ENCODE measurements at regions not wholly inside any gene's neighbourhood (a gene's known extent, or its start where the extent isn't known, plus 50 kb on each side); places are given as distances from the start of the nearest gene placed in this dataset.
"Not testable (repeated sequence)": the region's sequence is repeated elsewhere in the genome, so short reads cannot be mapped to it uniquely, and the experiment has no call there.

DNA sequence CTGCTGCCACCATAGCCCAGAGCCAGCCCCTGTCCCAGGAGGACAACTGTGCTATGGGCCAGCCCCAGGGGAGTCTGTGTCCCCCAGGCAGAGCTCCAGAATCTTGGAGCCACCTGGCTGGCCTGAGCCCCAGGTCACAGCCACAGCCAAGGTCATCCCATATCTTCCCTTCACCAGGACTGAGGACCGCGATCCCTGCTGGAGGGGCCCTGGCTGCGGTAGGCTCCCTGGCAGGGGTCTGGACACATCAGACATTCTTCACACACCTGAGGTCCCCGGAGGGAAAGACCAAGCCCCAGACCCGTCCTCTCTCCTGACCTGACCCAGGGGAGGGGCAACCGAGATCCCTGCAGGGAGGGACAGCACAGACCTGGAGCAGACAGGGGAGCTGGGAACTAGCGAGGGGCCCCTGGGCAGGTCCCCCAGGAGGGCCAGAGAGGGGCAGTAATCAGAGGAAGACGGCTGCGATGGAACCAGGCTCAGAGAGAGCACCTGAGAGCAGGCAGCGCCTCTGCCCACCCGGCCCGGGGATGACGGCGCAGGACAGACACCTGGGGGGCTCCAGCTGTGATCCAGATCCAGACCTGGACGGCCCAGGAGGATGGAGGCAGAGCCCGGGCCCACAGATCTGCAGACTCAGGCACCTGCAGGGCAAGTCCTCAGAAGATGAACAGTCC, 103.2 kb upstream of the EIF5 start:
- H3K4me3 ChIP-seq (ENCODE audit: low read depth in 1 of 2, low read length in 2 of 2) = no peak overlapping the region
- no peak overlapping the region for H3K27ac ChIP-seq (ENCODE audit: low read depth, low read length)
- no peaks in the 10 kb centered on the region for H3K9me3 ChIP-seq (ENCODE audit: control insufficient read depth in 1 of 2, low read length in 2 of 2)
- H3K27me3 ChIP-seq (ENCODE audit: control insufficient read depth in 1 of 2, insufficient read depth in 2 of 2, low read length in 2 of 2) = no peaks in the 10 kb centered on the region
- no peak overlapping the region for H3K9ac ChIP-seq (ENCODE audit: low read depth in 1 of 2, low read length in 2 of 2)
- peaks cover 9 to 17% of the 10 kb centered on the region in 2 donors for H3K4me1 ChIP-seq (ENCODE audit: control insufficient read depth in 1 of 2, insufficient read depth in 2 of 2, low read length in 2 of 2)
- no peaks in the 10 kb centered on the region for H3K36me3 ChIP-seq (ENCODE audit: control insufficient read depth in 1 of 2, insufficient read depth in 2 of 2, low read length in 2 of 2)

DNA sequence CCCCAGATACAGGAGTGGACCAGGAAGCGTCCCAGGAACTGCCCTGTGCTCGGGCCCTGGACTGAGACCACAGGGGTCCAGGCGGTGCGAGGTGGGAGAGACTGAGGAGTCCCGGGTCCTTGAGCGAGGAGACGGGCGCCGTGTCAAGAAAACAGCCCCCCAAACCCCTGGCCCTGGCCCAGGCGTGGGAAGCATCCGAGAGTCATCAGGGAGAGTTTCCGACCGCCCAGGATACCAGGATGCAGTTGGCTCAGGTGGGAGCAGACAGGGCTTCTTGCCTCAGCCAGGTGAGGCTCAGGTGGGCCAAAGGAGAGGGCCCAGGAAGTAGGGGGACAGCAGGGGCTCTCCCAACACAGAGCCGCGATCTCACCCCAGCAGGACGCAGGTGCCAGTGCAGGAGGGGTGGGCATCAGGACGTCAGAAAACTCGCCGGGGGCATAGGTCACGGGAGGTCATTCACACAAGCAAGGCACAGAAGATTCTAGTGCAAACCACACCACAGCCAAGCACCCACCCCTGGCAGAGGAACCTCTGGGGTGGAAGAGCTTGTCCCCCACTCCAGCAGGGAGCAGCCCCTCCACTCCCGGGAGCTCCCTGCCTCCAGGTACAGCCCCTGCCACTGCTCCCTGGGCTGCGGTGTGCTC, 102.5 kb upstream of the EIF5 start:
- no peaks in the 10 kb centered on the region for H3K27me3 ChIP-seq (ENCODE audit: control insufficient read depth in 1 of 2, insufficient read depth in 2 of 2, low read length in 2 of 2)
- no peaks in the 10 kb centered on the region for H3K36me3 ChIP-seq (ENCODE audit: control insufficient read depth in 1 of 2, insufficient read depth in 2 of 2, low read length in 2 of 2)
- H3K9me3 ChIP-seq (ENCODE audit: control insufficient read depth in 1 of 2, low read length in 2 of 2) = no peaks in the 10 kb centered on the region
- H3K4me1 ChIP-seq (ENCODE audit: control insufficient read depth in 1 of 2, insufficient read depth in 2 of 2, low read length in 2 of 2) = peaks cover 9 to 17% of the 10 kb centered on the region in 2 donors
- H3K4me3 ChIP-seq (ENCODE audit: low read depth in 1 of 2, low read length in 2 of 2) = no peak overlapping the region
- H3K9ac ChIP-seq (ENCODE audit: low read depth in 1 of 2, low read length in 2 of 2) = no peak overlapping the region
- no peak overlapping the region for H3K27ac ChIP-seq (ENCODE audit: low read depth, low read length)

DNA sequence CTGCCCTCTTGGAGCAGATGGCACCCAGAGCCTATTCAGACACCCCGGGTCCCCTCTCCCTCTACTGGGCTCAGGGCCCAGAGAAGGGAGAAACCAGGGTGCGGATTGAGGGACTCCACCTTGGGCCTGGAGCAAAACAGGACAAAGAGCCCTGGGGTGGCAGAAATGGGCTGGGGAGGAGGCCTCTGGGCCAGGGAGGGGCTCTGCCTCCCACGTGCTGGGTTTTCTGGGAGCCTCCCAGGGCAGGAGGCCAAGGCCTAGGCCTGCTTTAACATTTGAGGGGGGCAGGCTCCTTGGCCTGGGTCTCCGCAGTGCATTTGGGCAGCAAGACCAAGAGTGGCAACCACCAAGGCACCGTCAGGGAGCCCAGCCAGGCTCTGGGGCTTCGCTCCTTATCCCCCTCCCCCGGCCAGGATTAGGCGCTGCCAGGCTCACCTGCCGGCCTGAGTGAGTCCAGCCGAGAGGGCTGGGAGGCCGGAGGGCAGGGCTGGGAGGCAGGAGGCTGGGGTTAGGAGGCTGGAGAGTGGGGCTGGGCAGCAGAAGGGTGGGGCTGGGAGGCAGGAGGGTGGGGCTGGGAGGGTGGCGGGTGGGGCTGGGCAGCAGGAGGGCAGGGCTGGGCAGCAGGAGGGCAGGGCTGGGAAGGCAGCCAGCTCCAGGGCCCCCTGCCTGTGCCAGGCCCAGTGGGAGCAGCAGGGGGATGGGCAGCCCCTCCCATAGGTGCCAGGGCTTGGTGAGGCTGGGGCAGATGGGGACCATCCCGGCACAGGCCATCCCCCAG, 101.8 kb upstream of the EIF5 start:
- Histone ChIP-seq H3K9me3 (ENCODE audit: control insufficient read depth in 1 of 2, low read length in 2 of 2) (no peaks in the 10 kb centered on the region), H3K9ac (ENCODE audit: low read depth in 1 of 2, low read length in 2 of 2) (no peak overlapping the region), H3K27ac (ENCODE audit: low read depth, low read length) (no peak overlapping the region), H3K4me1 (ENCODE audit: control insufficient read depth in 1 of 2, insufficient read depth in 2 of 2, low read length in 2 of 2) (peaks cover 9 to 17% of the 10 kb centered on the region in 2 donors), H3K4me3 (ENCODE audit: low read depth in 1 of 2, low read length in 2 of 2) (no peak overlapping the region), H3K36me3 (ENCODE audit: control insufficient read depth in 1 of 2, insufficient read depth in 2 of 2, low read length in 2 of 2) (no peaks in the 10 kb centered on the region), H3K27me3 (ENCODE audit: control insufficient read depth in 1 of 2, insufficient read depth in 2 of 2, low read length in 2 of 2) (no peaks in the 10 kb centered on the region)

DNA sequence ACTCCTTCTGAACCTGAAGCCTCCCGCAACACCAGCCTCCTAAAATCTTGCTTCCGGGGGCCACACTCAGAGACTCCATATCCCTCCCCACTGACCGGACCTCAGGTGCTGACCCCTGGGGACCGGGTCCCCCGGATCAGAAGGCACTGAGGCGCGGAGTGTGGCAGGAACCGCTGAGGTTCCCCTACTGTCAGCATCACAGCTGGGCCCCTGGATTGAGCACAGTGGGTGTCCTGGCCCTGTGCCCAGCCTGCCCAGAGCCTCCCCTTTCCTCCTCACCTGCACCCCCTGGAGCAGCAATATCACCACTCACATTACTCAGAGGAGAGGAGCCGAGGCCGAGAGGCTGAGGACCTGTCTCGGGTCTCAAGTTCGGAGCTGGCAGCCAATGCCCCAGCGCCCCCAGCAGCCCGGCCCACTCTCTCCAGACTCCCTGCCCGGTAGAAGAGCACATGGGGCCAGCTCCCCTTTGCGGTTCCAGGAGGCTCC, 101.2 kb upstream of the EIF5 start:
- H3K36me3 ChIP-seq (ENCODE audit: control insufficient read depth in 1 of 2, insufficient read depth in 2 of 2, low read length in 2 of 2) = no peaks in the 10 kb centered on the region
- peaks cover 9 to 17% of the 10 kb centered on the region in 2 donors for H3K4me1 ChIP-seq (ENCODE audit: control insufficient read depth in 1 of 2, insufficient read depth in 2 of 2, low read length in 2 of 2)
- H3K9me3 ChIP-seq (ENCODE audit: control insufficient read depth in 1 of 2, low read length in 2 of 2) = no peaks in the 10 kb centered on the region
- H3K4me3 ChIP-seq (ENCODE audit: low read depth in 1 of 2, low read length in 2 of 2) = no peak overlapping the region
- H3K9ac ChIP-seq (ENCODE audit: low read depth in 1 of 2, low read length in 2 of 2) = no peak overlapping the region
- H3K27me3 ChIP-seq (ENCODE audit: control insufficient read depth in 1 of 2, insufficient read depth in 2 of 2, low read length in 2 of 2) = no peaks in the 10 kb centered on the region
- H3K27ac ChIP-seq (ENCODE audit: low read depth, low read length) = no peak overlapping the region

DNA sequence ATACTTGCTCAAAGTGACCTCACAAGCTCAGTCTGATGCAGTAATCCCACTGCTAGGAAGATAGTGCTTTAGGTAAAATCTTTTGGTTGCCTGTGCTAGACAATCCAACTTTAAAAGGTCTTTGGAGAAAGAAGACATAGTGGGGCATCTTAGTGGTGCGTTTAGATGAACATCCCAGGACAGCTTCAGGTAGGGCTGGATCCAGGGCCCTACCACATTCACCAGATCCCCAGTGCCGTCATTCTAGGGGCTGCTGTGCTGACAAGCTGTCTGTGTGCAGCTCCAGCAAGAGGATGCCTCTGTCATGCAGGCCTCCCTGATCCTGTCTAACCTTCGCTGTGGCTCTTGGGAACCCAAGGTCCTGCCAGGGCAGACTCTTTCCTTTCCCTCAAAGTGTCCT, 100.7 kb upstream of the EIF5 start:
- Histone ChIP-seq H3K9ac (ENCODE audit: low read depth in 1 of 2, low read length in 2 of 2) (no peak overlapping the region), H3K4me1 (ENCODE audit: control insufficient read depth in 1 of 2, insufficient read depth in 2 of 2, low read length in 2 of 2) (peaks cover 9 to 17% of the 10 kb centered on the region in 2 donors), H3K4me3 (ENCODE audit: low read depth in 1 of 2, low read length in 2 of 2) (no peak overlapping the region), H3K27ac (ENCODE audit: low read depth, low read length) (no peak overlapping the region), H3K9me3 (ENCODE audit: control insufficient read depth in 1 of 2, low read length in 2 of 2) (peaks cover 1 to 2% of the 10 kb centered on the region in 2 donors), H3K27me3 (ENCODE audit: control insufficient read depth in 1 of 2, insufficient read depth in 2 of 2, low read length in 2 of 2) (no peaks in the 10 kb centered on the region), H3K36me3 (ENCODE audit: control insufficient read depth in 1 of 2, insufficient read depth in 2 of 2, low read length in 2 of 2) (no peaks in the 10 kb centered on the region)

DNA sequence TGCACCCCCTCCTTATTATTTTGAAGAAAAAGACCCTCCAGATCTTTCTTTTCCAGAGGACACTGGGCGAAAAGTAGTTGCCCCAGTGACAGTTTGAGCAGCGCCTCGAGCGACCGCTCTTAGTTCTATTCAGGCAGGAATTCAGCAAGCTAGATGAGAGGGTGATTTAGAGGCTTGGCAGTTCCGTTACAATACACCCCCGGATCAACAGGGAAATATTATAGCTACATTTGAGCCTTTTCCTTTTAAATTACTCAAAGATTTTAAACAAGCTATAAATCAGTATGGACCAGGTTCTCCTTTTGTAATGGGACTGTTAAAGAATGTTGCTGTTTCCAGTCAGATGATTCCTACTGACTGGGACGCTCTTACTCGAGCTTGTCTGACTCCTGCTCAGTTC, 99.2 kb upstream of the EIF5 start:
- not testable (repeated sequence) for H3K36me3 ChIP-seq (ENCODE audit: control insufficient read depth in 1 of 2, insufficient read depth in 2 of 2, low read length in 2 of 2)

DNA sequence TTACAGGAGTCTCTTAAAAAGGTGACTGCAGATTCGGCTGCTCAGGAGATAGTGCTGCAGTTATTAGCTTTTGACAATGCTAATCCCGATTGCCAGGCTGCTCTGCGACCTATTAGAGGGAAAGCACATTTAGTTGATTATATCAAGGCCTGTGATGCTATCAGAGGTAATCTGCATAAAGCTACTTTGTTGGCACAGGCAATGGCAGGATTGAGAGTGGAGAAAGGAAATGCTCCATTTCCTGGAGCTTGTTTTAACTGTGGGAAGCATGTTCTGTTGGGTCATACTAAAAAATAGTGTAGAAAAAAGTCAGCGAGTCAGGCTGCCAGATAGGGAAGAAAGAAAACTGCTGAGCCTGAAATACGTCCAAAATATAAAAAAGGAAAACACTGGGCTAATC, 98.5 kb upstream of the EIF5 start:
- H3K9ac ChIP-seq (ENCODE audit: low read depth in 1 of 2, low read length in 2 of 2); H3K4me3 ChIP-seq (ENCODE audit: low read depth in 1 of 2, low read length in 2 of 2); H3K27ac ChIP-seq (ENCODE audit: low read depth, low read length); H3K36me3 ChIP-seq (ENCODE audit: control insufficient read depth in 1 of 2, insufficient read depth in 2 of 2, low read length in 2 of 2); H3K27me3 ChIP-seq (ENCODE audit: control insufficient read depth in 1 of 2, insufficient read depth in 2 of 2, low read length in 2 of 2): not testable (repeated sequence)
- H3K4me1 ChIP-seq (ENCODE audit: control insufficient read depth in 1 of 2, insufficient read depth in 2 of 2, low read length in 2 of 2) = peaks cover 9 to 13% of the 10 kb centered on the region in 2 donors
- H3K9me3 ChIP-seq (ENCODE audit: control insufficient read depth in 1 of 2, low read length in 2 of 2) = peaks cover 11 to 14% of the 10 kb centered on the region in 2 donors

More for the DNA sequence above, 99.2 kb upstream of the EIF5 start:
- not testable (repeated sequence) for H3K27me3 ChIP-seq (ENCODE audit: control insufficient read depth in 1 of 2, insufficient read depth in 2 of 2, low read length in 2 of 2); H3K9ac ChIP-seq (ENCODE audit: low read depth in 1 of 2, low read length in 2 of 2); H3K4me3 ChIP-seq (ENCODE audit: low read depth in 1 of 2, low read length in 2 of 2); H3K27ac ChIP-seq (ENCODE audit: low read depth, low read length)
- peaks cover 9 to 13% of the 10 kb centered on the region in 2 donors for H3K4me1 ChIP-seq (ENCODE audit: control insufficient read depth in 1 of 2, insufficient read depth in 2 of 2, low read length in 2 of 2)
- H3K9me3 ChIP-seq (ENCODE audit: control insufficient read depth in 1 of 2, low read length in 2 of 2) = peaks cover 11 to 14% of the 10 kb centered on the region in 2 donors

DNA sequence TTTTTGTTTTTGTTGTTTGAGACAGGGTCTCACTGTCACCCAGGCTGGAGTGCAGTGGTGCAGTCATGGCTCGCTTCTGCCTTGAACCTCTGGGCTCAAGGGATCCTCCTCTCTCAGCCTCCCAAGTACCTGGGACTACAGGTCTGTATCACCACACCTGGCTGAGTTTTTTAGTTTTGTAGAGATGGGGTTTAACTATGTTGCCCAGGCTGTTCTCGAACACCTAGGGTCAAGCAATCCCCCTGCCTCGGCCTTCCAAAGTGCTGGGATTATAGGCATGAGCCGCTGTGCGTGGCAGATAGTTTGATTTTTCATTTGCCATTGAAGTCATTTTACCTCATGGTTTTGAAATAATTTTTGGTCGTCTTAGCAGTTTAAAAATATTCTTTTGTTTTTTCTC, 94.3 kb upstream of the EIF5 start:
- Histone ChIP-seq H3K9ac (ENCODE audit: low read depth in 1 of 2, low read length in 2 of 2) (no peak overlapping the region), H3K27me3 (ENCODE audit: control insufficient read depth in 1 of 2, insufficient read depth in 2 of 2, low read length in 2 of 2) (no peaks in the 10 kb centered on the region), H3K4me3 (ENCODE audit: low read depth in 1 of 2, low read length in 2 of 2) (no peak overlapping the region), H3K36me3 (ENCODE audit: control insufficient read depth in 1 of 2, insufficient read depth in 2 of 2, low read length in 2 of 2) (no peaks in the 10 kb centered on the region), H3K9me3 (ENCODE audit: control insufficient read depth in 1 of 2, low read length in 2 of 2) (peaks cover 11 to 18% of the 10 kb centered on the region in 2 donors), H3K4me1 (ENCODE audit: control insufficient read depth in 1 of 2, insufficient read depth in 2 of 2, low read length in 2 of 2) (no peaks in the 10 kb centered on the region), H3K27ac (ENCODE audit: low read depth, low read length) (no peak overlapping the region)

DNA sequence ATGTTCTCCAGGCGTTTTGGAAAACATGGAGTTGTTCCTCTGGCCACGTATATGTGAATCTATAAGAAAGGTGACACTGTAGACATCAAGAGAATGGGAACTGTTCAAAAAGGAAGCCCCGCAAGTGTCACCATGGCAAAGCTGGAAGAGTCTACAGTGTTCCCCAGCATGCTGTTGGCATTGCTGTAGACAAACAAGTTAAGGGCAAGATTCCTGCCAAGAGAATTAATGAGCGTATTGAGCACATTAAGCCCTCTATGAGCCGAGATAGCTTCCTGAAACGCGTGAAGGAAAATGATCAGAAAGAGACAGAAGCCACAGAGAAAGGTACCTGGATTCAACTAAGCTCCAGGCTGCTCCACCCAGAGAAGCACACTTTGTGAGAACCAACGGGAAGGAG, 92.5 kb upstream of the EIF5 start:
- Histone ChIP-seq H3K9ac (ENCODE audit: low read depth in 1 of 2, low read length in 2 of 2) (no peak overlapping the region), H3K4me3 (ENCODE audit: low read depth in 1 of 2, low read length in 2 of 2) (no peak overlapping the region), H3K4me1 (ENCODE audit: control insufficient read depth in 1 of 2, insufficient read depth in 2 of 2, low read length in 2 of 2) (no peaks in the 10 kb centered on the region), H3K27ac (ENCODE audit: low read depth, low read length) (no peak overlapping the region), H3K36me3 (ENCODE audit: control insufficient read depth in 1 of 2, insufficient read depth in 2 of 2, low read length in 2 of 2) (no peaks in the 10 kb centered on the region), H3K27me3 (ENCODE audit: control insufficient read depth in 1 of 2, insufficient read depth in 2 of 2, low read length in 2 of 2) (no peaks in the 10 kb centered on the region), H3K9me3 (ENCODE audit: control insufficient read depth in 1 of 2, low read length in 2 of 2) (peaks cover 11 to 18% of the 10 kb centered on the region in 2 donors)

All from duodenal mucosa (tissue), 2 donors.